ENCODE measurements at regions not wholly inside any gene's neighbourhood (a gene's known extent, or its start where the extent isn't known, plus 50 kb on each side); places are given as distances from the start of the nearest gene placed in this dataset.

- TF ChIP-seq CTCF (conservative IDR thresholded peaks at IDR 0.05; ENCODE audit: low read depth in 2 of 2) (no peak), STAT1 (IDR thresholded peaks at IDR 0.05; ENCODE audit: unreplicated experiment) (no peak), ZNF331 (CRISPR knock-in tag; IDR thresholded peaks at IDR 0.05; ENCODE audit: low read depth) (no peak), ZNF114 (CRISPR knock-in tag; IDR thresholded peaks at IDR 0.05) (no peak), POLR2AphosphoS5 (IDR thresholded peaks at IDR 0.05; ENCODE audit: low read depth) (no peak), EZH2phosphoT487 (IDR thresholded peaks at IDR 0.05; ENCODE audit: unreplicated experiment) (no peak), EZH2 (IDR thresholded peaks at IDR 0.05; ENCODE audit: low read depth, unreplicated experiment) (no peak), REST (IDR thresholded peaks at IDR 0.05; ENCODE audit: unreplicated experiment) (no peak), ETS1 (IDR thresholded peaks at IDR 0.05) (no peak)
Measured at GRCh38 chrX:43448688-43449087, 207.4 kb upstream of the MAOA start (continued).

GRCh38 chrX:43450355-43450754 is 205.7 kb upstream of the MAOA start:
- H3K9me2 ChIP-seq (ENCODE audit: insufficient read depth): no peaks in the 10 kb centered on the region
- no peaks in the 10 kb centered on the region; the same call in 1 of the 2 replicates for H3K36me3 ChIP-seq (ENCODE audit: insufficient read depth)
- no peak overlapping the region for H3K4me3 ChIP-seq
- no peaks in the 10 kb centered on the region for H3K27me3 ChIP-seq (ENCODE audit: insufficient read depth)
- H3F3A ChIP-seq (replicated peaks; ENCODE audit: low read depth): no peaks in the 10 kb centered on the region
- Mint-ChIP-seq H3K36me3 (ENCODE audit: low read depth) (peaks cover 30% of the 10 kb centered on the region), H3K27ac (no peak overlapping the region), H3K27me3 (ENCODE audit: insufficient read depth, low read depth, poor library complexity) (no peaks in the 10 kb centered on the region), H3K9me3 (peaks cover 36% of the 10 kb centered on the region), H3K4me1 (no peaks in the 10 kb centered on the region; the same call in 2 of the 3 replicates), H3K4me3 (no peak overlapping the region)
- DNase-seq (ENCODE audit: low spot score): peak; percentile 43
- H4K20me1 ChIP-seq (replicated peaks; ENCODE audit: insufficient read depth): no peaks in the 10 kb centered on the region
- H3K4me1 ChIP-seq (ENCODE audit: insufficient read depth): peaks cover 9% of the 10 kb centered on the region; the same call in 1 of the 2 replicates
- ATAC-seq: peak; percentile 61
- H3K79me2 ChIP-seq (replicated peaks; ENCODE audit: insufficient read depth): no peaks in the 10 kb centered on the region
- H3K27ac ChIP-seq (ENCODE audit: low read depth): peak overlapping the region; percentile 93
- no peak overlapping the region for H2AFZ ChIP-seq
- H3K4me2 ChIP-seq: no peak overlapping the region
- no peak for TF ChIP-seq ZNF331 (CRISPR knock-in tag; IDR thresholded peaks at IDR 0.05; ENCODE audit: low read depth)
- TF ChIP-seq CREB1 (CRISPR knock-in tag; IDR thresholded peaks at IDR 0.05; ENCODE audit: low read depth): peak; percentile 25; the same call in 1 of the 2 replicates
- no peak for TF ChIP-seq REST (IDR thresholded peaks at IDR 0.05; ENCODE audit: unreplicated experiment)
- TF ChIP-seq JUNB (IDR thresholded peaks at IDR 0.05; ENCODE audit: unreplicated experiment): no peak

Measured in GM23338 (cell line).